GM12878 (cell line): ENCODE measurements at regions not wholly inside any gene's neighbourhood (a gene's known extent, or its start where the extent isn't known, plus 50 kb on each side); places are given as distances from the start of the nearest gene placed in this dataset.

Experiments
- HCFC1 ChIP-seq: fragments of 150-350 bp; IDR thresholded peaks from 2 replicates; pipeline ENCODE4 v1.6.1; 2014; ENCODE audit warnings: low read length
- PML ChIP-seq: IDR thresholded peaks from 2 replicates; pipeline ENCODE4 v1.6.1; 2012; ENCODE audit warnings: low read length, inconsistent platforms
- POLR2A ChIP-seq: IDR thresholded peaks from 2 replicates; pipeline ENCODE4 v1.6.1; 2011; ENCODE audit warnings: low read depth, mild to moderate bottlenecking, low read length
- RAD51 ChIP-seq: fragments of 450-650 bp; IDR thresholded peaks from 2 replicates; pipeline ENCODE4 v1.6.1; 2016; ENCODE audit warnings: moderate library complexity, mild to moderate bottlenecking, inconsistent platforms
- RELA ChIP-seq: fragments of 450-650 bp; IDR thresholded peaks from 2 replicates; pipeline ENCODE4 v1.8.0; 2014; ENCODE audit warnings: borderline replicate concordance; ENCODE audit not compliant: partially characterized antibody
- SUPT20H ChIP-seq: IDR thresholded peaks from 2 replicates; pipeline ENCODE4 v1.6.1; 2011; ENCODE audit warnings: low read depth, mild to moderate bottlenecking, low read length, moderate library complexity, borderline replicate concordance; ENCODE audit not compliant: control insufficient read depth
- TF ChIP-seq, protein P1 (sequence below): IDR thresholded peaks from 2 replicates; pipeline ENCODE4 v1.6.1; 2012; ENCODE audit warnings: low read depth, low read length, improper control_type of control experiment
- TF ChIP-seq, protein P2 (sequence below): fragments of 450-650 bp; IDR thresholded peaks from 2 replicates; pipeline ENCODE4 v1.6.1; 2016; ENCODE audit warnings: mild to moderate bottlenecking, moderate library complexity, borderline replicate concordance

DNA sequence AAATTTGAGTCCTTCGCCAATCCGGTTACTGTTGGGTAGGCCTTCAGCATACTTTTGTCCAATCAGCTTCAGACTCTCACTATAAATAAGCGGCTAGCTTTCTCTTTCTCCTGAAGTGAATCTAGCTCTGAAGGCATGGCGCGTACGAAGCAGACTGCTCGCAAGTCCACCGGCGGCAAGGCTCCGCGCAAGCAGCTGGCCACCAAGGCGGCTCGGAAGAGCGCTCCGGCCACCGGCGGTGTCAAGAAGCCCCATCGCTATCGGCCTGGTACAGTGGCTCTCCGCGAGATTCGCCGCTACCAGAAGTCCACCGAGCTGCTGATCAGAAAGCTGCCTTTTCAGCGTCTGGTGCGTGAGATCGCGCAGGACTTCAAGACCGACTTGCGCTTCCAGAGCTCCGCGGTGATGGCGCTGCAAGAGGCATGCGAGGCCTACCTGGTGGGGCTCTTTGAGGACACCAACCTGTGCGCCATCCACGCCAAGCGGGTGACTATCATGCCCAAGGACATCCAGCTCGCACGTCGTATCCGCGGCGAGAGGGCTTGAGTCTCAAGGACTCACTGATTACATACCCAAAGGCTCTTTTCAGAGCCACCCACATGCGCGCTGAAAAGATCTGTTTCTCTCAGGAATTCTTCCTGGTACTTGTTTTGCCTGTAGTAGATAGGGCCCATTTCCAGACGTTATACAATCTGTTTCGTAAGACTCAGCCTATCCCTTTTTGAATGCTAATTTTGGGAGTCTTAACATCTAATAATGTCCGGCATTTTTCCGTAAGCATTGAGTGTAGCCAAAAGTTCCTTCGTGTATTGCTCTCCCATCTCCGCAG is 102.0 kb downstream of the OR2B2 start (continued):
- peak; percentile 85 for TF ChIP-seq RELA
- TF ChIP-seq HCFC1 = no peak
- peak; percentile 95 for TF ChIP-seq POLR2A
- TF ChIP-seq, protein P1, sequence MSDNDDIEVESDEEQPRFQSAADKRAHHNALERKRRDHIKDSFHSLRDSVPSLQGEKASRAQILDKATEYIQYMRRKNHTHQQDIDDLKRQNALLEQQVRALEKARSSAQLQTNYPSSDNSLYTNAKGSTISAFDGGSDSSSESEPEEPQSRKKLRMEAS = no peak
- TF ChIP-seq RAD51 = no peak
- peak; percentile 99 for TF ChIP-seq PML
- TF ChIP-seq, protein P2, sequence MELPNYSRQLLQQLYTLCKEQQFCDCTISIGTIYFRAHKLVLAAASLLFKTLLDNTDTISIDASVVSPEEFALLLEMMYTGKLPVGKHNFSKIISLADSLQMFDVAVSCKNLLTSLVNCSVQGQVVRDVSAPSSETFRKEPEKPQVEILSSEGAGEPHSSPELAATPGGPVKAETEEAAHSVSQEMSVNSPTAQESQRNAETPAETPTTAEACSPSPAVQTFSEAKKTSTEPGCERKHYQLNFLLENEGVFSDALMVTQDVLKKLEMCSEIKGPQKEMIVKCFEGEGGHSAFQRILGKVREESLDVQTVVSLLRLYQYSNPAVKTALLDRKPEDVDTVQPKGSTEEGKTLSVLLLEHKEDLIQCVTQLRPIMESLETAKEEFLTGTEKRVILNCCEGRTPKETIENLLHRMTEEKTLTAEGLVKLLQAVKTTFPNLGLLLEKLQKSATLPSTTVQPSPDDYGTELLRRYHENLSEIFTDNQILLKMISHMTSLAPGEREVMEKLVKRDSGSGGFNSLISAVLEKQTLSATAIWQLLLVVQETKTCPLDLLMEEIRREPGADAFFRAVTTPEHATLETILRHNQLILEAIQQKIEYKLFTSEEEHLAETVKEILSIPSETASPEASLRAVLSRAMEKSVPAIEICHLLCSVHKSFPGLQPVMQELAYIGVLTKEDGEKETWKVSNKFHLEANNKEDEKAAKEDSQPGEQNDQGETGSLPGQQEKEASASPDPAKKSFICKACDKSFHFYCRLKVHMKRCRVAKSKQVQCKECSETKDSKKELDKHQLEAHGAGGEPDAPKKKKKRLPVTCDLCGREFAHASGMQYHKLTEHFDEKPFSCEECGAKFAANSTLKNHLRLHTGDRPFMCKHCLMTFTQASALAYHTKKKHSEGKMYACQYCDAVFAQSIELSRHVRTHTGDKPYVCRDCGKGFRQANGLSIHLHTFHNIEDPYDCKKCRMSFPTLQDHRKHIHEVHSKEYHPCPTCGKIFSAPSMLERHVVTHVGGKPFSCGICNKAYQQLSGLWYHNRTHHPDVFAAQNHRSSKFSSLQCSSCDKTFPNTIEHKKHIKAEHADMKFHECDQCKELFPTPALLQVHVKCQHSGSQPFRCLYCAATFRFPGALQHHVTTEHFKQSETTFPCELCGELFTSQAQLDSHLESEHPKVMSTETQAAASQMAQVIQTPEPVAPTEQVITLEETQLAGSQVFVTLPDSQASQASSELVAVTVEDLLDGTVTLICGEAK = no peak
- TF ChIP-seq SUPT20H = no peak
